DOHH2 (cell line): ENCODE measurements at regions not wholly inside any gene's neighbourhood (a gene's known extent, or its start where the extent isn't known, plus 50 kb on each side); places are given as distances from the start of the nearest gene placed in this dataset.

Source experiments
- EZH2phosphoT487 ChIP-seq: fragments of 200-600 bp; sonication (generic); IDR thresholded peaks from 2 replicates; pipeline ENCODE4 v1.6.1; 2017; ENCODE audit warnings: borderline replicate concordance, mild to moderate bottlenecking, antibody characterized with exemption, low read length, moderate library complexity, mixed read lengths
- TF ChIP-seq, protein P1 (sequence below): fragments of 200-600 bp; sonication (generic); IDR thresholded peaks from one replicate; pipeline ENCODE4 v1.5.1; 2014; ENCODE audit warnings: antibody characterized with exemption, mild to moderate bottlenecking, low read depth, low read length; ENCODE audit not compliant: poor library complexity, severe bottlenecking

DNA sequence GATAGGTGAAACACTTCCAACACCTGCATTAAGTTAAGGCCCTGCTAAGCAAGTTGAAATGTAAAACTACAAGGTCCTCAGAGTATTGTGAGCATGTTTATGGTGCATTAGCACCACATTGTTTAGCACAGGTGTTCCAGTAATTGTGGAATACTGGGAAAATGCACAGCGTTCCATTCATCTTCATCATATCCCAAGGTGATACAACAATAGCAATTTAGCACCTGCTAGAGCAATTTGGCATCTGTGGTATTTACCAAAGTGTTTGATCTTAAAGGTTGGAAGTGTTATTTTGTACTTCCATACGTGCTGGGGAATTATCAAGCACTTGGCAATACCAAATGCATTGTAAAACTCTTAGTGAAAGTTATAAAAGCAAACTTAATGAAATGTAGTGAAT is 266.8 kb downstream of the CYLC2 start:
- TF ChIP-seq EZH2phosphoT487: no peak
- TF ChIP-seq, protein P1, sequence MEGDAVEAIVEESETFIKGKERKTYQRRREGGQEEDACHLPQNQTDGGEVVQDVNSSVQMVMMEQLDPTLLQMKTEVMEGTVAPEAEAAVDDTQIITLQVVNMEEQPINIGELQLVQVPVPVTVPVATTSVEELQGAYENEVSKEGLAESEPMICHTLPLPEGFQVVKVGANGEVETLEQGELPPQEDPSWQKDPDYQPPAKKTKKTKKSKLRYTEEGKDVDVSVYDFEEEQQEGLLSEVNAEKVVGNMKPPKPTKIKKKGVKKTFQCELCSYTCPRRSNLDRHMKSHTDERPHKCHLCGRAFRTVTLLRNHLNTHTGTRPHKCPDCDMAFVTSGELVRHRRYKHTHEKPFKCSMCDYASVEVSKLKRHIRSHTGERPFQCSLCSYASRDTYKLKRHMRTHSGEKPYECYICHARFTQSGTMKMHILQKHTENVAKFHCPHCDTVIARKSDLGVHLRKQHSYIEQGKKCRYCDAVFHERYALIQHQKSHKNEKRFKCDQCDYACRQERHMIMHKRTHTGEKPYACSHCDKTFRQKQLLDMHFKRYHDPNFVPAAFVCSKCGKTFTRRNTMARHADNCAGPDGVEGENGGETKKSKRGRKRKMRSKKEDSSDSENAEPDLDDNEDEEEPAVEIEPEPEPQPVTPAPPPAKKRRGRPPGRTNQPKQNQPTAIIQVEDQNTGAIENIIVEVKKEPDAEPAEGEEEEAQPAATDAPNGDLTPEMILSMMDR: no peak
